K562 (cell line): ENCODE measurements at regions not wholly inside any gene's neighbourhood (a gene's known extent, or its start where the extent isn't known, plus 50 kb on each side); places are given as distances from the start of the nearest gene placed in this dataset.

Experiments used
- EP300 ChIP-seq: IDR thresholded peaks from 2 replicates; pipeline ENCODE4 v1.6.1; 2012; ENCODE audit warnings: low read length, improper control_type of control experiment
- ETV1 ChIP-seq: fragments of 450-650 bp; conservative IDR thresholded peaks from 2 replicates; pipeline ENCODE4 v1.6.1; 2016; ENCODE audit warnings: missing genetic modification characterization, control low read depth, low read depth, missing compliant biosample characterization
- FOXA1 ChIP-seq: fragments of 450-650 bp; IDR thresholded peaks from 2 replicates; pipeline ENCODE4 v1.6.1; 2016; ENCODE audit warnings: mild to moderate bottlenecking, borderline replicate concordance
- FOXA3 ChIP-seq, 2 experiments: fragments of 450-650 bp in 1 of 2; sonication (generic) in 1 of 2; formaldehyde crosslinking; IDR thresholded peaks in 1 of 2; conservative IDR thresholded peaks in 1 of 2; 2 replicates each; pipeline versions ENCODE4 v1.4.0 to v1.8.0; 2020 to 2022; ENCODE audit warnings: mild to moderate bottlenecking in 2 of 2, missing genetic modification reagents in 1 of 2
- MTA1 ChIP-seq: fragments of 450-650 bp; IDR thresholded peaks from 2 replicates; pipeline ENCODE4 v1.6.1; 2017; ENCODE audit warnings: borderline replicate concordance
- MYBL2 ChIP-seq, 2 experiments: fragments of 450-650 bp in 1 of 2; sonication (generic) in 1 of 2; formaldehyde crosslinking in 1 of 2; IDR thresholded peaks; 2 replicates each; pipeline versions ENCODE4 v1.6.1 to v1.8.1; 2017 to 2022; ENCODE audit warnings: borderline replicate concordance in 1 of 2, inconsistent platforms in 1 of 2, low read depth in 1 of 2, mild to moderate bottlenecking in 1 of 2, missing genetic modification reagents in 1 of 2, moderate library complexity in 1 of 2
- MYNN ChIP-seq, 2 experiments: sonication (generic); formaldehyde crosslinking in 1 of 2; IDR thresholded peaks; 2 replicates each; pipeline versions ENCODE4 v1.5.0 to v1.6.1; 2016 to 2020; ENCODE audit warnings: antibody characterized with exemption in 1 of 2, missing genetic modification reagents in 1 of 2
- NFIC ChIP-seq: fragments of 450-650 bp; IDR thresholded peaks from 2 replicates; pipeline ENCODE4 v1.6.1; 2017; ENCODE audit warnings: mild to moderate bottlenecking, inconsistent platforms
- POU5F1 ChIP-seq: fragments of 150-350 bp; IDR thresholded peaks from 2 replicates; pipeline ENCODE4 v1.6.1; 2014; ENCODE audit warnings: borderline replicate concordance, low read length, low read depth, mild to moderate bottlenecking; ENCODE audit not compliant: partially characterized antibody
- RAD51 ChIP-seq: fragments of 450-650 bp; IDR thresholded peaks from 2 replicates; pipeline ENCODE4 v1.7.1; 2016; ENCODE audit warnings: low read depth, mild to moderate bottlenecking, borderline replicate concordance
- TF ChIP-seq, protein P1 (sequence below), 3 experiments: fragments of 200-800 bp in 1 of 3; fragments of 250-450 bp in 1 of 3; fragments of 450-650 bp in 1 of 3; sonication (Bioruptor Pico) in 1 of 3; sonication (Bioruptor generic) in 1 of 3; formaldehyde crosslinking in 1 of 3; IDR thresholded peaks; 2 replicates each; pipeline versions ENCODE4 v1.6.1 to v1.8.0; 2016 to 2022; ENCODE audit warnings: mild to moderate bottlenecking in 2 of 3, missing genetic modification characterization in 2 of 3, missing compliant biosample characterization in 1 of 3, moderate library complexity in 1 of 3
- TF ChIP-seq, protein P2 (sequence below): fragments of 450-650 bp; IDR thresholded peaks from 2 replicates; pipeline ENCODE4 v1.6.1; 2016; ENCODE audit warnings: mild to moderate bottlenecking
- TF ChIP-seq, protein P3 (sequence below): fragments of 450-650 bp; IDR thresholded peaks from 2 replicates; pipeline ENCODE4 v1.6.1; 2016

DNA sequence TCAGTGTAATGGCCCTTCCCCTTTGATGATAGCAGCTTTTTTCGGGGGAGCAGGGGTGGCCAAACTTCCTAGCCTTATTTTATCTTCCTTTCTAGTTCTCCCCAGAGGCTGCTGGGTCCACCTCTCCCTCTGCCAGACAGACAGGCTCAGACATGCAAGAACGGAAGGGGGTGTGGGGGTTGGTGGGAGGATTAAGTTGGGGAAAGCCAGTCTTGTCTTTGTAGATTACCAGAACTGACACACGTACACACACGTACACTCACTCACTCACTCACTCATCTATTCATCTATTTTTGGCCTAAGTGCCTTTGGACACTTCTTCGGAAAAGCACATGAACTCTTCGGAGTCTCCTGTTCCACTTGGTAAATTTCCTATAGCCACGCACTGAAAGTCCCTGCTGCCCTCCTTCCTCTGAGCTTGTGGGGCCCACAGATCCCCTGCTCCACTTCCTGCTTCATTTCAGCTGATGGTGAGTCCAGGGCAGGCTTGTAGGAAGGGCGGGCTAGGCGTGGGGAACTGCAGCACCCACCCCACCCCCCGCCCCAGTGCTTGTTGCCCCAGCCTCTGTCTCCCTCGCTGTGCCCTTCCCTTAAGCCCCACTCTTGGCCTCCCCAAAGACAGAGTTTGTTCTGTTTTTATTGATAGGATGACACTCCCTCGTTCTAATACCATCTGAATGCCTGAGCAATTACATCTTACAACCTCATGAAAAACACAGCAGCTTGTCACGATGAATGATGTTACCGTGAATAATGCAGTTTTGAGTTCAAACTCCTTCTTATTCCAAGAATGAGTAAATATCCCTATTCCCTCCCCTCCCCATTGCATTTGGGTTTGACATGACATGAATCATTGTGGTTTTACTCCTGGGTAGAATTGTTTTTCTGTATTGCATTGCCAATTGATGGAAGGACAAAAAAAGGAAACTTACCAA, 60.7 kb upstream of the ATP5PO start (continued):
- TF ChIP-seq, protein P1, sequence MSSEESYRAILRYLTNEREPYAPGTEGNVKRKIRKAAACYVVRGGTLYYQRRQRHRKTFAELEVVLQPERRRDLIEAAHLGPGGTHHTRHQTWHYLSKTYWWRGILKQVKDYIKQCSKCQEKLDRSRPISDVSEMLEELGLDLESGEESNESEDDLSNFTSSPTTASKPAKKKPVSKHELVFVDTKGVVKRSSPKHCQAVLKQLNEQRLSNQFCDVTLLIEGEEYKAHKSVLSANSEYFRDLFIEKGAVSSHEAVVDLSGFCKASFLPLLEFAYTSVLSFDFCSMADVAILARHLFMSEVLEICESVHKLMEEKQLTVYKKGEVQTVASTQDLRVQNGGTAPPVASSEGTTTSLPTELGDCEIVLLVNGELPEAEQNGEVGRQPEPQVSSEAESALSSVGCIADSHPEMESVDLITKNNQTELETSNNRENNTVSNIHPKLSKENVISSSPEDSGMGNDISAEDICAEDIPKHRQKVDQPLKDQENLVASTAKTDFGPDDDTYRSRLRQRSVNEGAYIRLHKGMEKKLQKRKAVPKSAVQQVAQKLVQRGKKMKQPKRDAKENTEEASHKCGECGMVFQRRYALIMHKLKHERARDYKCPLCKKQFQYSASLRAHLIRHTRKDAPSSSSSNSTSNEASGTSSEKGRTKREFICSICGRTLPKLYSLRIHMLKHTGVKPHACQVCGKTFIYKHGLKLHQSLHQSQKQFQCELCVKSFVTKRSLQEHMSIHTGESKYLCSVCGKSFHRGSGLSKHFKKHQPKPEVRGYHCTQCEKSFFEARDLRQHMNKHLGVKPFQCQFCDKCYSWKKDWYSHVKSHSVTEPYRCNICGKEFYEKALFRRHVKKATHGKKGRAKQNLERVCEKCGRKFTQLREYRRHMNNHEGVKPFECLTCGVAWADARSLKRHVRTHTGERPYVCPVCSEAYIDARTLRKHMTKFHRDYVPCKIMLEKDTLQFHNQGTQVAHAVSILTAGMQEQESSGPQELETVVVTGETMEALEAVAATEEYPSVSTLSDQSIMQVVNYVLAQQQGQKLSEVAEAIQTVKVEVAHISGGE (CRISPR knock-in tag; IDR thresholded peaks at IDR 0.05) = peak in 1 of 3 experiments; percentile 32; a peak in 2 of 6 replicates
- TF ChIP-seq FOXA1 (no peak), MYBL2 (IDR thresholded peaks at IDR 0.05; ENCODE audit: low read depth) (no peak), MYBL2 (CRISPR knock-in tag; IDR thresholded peaks at IDR 0.05; ENCODE audit: borderline replicate concordance) (no peak), EP300 (peak; percentile 56; the same call in 1 of the 2 replicates), RAD51 (no peak; the same call in 1 of the 2 replicates), FOXA3 (CRISPR knock-in tag; conservative IDR thresholded peaks at IDR 0.05 in 1 of 2, IDR thresholded peaks at IDR 0.05 in 1 of 2) (peak in 1 of 2 experiments; percentile 47; a peak in 2 of 4 replicates), NFIC (peak; percentile 36), MTA1 (0 out of 2 replicates have a peak, but pooled peaks have one; percentile 18), MYNN (IDR thresholded peaks at IDR 0.05) (no peak), MYNN (CRISPR knock-in tag; IDR thresholded peaks at IDR 0.05) (no peak), POU5F1 (no peak), ETV1 (tag) (peak; percentile 90)
- TF ChIP-seq, protein P2, sequence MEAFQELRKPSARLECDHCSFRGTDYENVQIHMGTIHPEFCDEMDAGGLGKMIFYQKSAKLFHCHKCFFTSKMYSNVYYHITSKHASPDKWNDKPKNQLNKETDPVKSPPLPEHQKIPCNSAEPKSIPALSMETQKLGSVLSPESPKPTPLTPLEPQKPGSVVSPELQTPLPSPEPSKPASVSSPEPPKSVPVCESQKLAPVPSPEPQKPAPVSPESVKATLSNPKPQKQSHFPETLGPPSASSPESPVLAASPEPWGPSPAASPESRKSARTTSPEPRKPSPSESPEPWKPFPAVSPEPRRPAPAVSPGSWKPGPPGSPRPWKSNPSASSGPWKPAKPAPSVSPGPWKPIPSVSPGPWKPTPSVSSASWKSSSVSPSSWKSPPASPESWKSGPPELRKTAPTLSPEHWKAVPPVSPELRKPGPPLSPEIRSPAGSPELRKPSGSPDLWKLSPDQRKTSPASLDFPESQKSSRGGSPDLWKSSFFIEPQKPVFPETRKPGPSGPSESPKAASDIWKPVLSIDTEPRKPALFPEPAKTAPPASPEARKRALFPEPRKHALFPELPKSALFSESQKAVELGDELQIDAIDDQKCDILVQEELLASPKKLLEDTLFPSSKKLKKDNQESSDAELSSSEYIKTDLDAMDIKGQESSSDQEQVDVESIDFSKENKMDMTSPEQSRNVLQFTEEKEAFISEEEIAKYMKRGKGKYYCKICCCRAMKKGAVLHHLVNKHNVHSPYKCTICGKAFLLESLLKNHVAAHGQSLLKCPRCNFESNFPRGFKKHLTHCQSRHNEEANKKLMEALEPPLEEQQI = no peak
- TF ChIP-seq, protein P3, sequence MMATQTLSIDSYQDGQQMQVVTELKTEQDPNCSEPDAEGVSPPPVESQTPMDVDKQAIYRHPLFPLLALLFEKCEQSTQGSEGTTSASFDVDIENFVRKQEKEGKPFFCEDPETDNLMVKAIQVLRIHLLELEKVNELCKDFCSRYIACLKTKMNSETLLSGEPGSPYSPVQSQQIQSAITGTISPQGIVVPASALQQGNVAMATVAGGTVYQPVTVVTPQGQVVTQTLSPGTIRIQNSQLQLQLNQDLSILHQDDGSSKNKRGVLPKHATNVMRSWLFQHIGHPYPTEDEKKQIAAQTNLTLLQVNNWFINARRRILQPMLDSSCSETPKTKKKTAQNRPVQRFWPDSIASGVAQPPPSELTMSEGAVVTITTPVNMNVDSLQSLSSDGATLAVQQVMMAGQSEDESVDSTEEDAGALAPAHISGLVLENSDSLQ = peak; percentile 90
